HG03565 (cell line): ENCODE measurements at regions not wholly inside any gene's neighbourhood (a gene's known extent, or its start where the extent isn't known, plus 50 kb on each side); places are given as distances from the start of the nearest gene placed in this dataset.

Experiments
- ATAC-seq: cut with Tn5 transposase; IDR thresholded peaks from one replicate; pipeline ENCODE4 v1.9.1; 2021; ENCODE audit warnings: mild to moderate bottlenecking, moderate library complexity; ENCODE audit not compliant: unreplicated experiment

DNA sequence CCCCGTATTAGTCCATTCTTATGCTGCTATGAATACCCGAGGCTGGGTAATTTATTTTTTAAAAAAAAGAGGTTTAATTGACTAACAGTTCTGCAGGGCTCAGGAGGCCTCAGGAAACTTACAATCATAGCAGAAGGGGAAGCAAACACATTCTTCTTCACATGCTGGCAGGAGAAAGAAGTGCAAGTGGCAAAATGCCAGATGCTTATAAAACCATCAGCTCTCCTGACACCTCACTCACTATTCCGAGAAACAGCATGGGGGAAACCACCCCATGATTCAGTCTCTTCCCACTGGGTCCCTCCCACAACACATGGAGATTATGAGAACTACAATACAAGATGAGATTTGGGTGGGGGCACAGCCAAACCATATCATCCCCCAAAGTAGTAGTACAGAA lies 2148.5 kb upstream of the PIK3C3 start:
- ATAC-seq = no peak

- ATAC-seq = no peak
Observed at GRCh38 chr18:39805218-39805617, 2149.8 kb upstream of the PIK3C3 start.

DNA sequence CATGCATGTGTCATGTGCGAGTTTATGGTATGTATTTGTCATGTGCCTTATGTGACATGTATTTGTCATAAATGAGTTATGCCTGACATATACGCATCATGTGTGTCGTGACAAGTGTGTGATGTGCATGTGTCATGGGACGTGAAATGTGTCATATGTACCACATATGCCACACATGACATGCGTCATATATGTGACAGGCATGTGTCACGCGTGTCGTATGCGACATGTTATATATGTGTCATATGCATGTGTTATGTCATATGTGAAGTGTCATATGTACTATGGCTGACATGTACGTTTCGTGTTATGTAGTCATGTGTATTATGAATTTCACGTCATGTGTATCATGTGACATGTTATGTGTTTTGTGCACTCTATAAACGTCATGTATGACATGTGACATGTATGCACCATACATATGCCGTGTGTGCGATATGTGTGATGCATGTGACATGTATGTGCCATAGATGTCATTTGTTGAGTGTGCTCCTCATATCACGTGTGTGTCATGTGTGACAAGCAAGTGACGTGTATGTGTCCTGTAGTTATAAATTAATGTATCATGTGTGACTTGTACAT lies 2152.3 kb upstream of the PIK3C3 start:
- ATAC-seq = no peak

DNA sequence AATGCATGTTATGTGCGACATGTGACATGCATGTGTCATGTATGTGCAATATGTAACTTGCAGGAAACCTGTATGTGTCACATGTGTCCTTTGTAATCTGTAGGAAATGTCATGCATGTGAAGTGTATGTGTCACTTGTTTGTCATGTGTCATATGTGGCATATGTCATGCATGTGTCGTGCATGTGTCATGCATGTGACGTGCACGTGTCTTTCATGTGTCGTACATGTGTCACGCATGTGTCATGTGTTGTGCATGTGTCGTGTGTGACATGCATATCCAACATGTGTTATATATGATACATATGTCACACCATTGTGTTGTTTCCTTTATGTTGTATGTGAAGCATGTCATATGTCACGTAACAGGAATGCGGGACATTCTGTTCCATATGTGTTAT lies 2153.2 kb upstream of the PIK3C3 start:
- no peak for ATAC-seq

- no peak for ATAC-seq
Observed at GRCh38 chr18:39801010-39801409, 2154.0 kb upstream of the PIK3C3 start.

- no peak for ATAC-seq
Observed at GRCh38 chr18:39799006-39799405, 2156.0 kb upstream of the PIK3C3 start.

- ATAC-seq = no peak
Observed at GRCh38 chr18:39796393-39796792, 2158.6 kb upstream of the PIK3C3 start.

- no peak for ATAC-seq
Observed at GRCh38 chr18:39795350-39795749, 2159.7 kb upstream of the PIK3C3 start.

DNA sequence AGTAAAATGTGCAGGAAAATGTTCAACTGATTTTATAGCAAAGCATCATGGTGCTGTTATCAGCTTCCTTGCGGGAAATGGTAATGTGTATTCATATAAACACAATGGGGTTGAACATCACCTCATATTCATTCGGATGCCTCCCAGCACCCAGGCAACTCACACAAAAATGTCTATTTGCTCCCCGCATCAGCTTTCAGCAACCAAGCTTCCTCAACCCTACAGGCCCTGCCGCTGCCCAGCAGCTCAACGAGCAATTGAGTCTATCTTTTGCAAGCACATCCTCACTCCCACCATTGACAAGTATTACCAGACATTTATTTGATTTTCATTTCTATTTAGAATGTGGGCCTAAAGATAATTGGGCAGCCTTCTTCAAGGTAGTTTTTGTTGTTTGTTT lies 2161.4 kb upstream of the PIK3C3 start:
- ATAC-seq = no peak

GRCh38 chr18:39788383-39788782 lies 2166.7 kb upstream of the PIK3C3 start:
- no peak for ATAC-seq

- ATAC-seq = no peak
Observed at GRCh38 chr18:39786477-39786876, 2168.6 kb upstream of the PIK3C3 start.

GRCh38 chr18:39784541-39784940 lies 2170.5 kb upstream of the PIK3C3 start:
- ATAC-seq = no peak

GRCh38 chr18:39781565-39781964 lies 2173.5 kb upstream of the PIK3C3 start:
- ATAC-seq = no peak

DNA sequence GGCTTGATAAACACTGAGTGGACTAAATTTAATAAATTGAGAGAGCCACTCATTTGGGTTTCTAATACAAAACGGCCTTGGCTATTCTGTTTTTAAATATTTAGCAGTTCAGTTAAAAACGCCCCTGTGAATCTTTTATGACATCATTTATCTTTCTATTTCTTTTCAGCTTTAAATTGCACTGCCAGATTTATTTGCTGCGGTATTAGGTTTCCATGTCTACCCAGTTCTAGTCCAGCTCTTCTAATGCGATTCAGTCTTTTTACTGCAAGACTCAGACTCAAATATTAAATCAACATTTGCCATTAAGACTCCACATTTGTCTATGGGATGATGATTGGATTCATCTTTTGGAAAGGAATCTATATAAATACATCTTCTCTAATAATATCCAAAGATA lies 2174.3 kb upstream of the PIK3C3 start:
- no peak for ATAC-seq

DNA sequence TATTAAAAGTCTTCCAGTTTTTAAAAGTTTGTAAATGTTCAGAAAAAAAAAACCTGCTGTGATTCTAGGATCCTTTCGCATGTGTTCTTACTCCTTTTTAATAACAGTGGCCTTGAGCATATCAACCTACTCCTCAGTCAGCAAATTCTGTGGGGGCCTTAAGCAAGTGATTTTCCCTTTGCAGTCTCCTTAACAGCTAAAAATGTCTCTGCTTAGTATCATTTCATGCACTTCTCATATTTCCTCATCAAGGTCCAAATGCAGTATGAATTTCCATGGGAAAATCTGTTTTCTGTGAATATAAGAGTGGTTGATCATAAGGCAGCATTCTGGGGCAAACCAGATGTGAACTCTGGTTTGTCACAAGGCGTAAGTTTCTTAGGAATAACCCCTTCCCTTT lies 2175.1 kb upstream of the PIK3C3 start:
- ATAC-seq = no peak

DNA sequence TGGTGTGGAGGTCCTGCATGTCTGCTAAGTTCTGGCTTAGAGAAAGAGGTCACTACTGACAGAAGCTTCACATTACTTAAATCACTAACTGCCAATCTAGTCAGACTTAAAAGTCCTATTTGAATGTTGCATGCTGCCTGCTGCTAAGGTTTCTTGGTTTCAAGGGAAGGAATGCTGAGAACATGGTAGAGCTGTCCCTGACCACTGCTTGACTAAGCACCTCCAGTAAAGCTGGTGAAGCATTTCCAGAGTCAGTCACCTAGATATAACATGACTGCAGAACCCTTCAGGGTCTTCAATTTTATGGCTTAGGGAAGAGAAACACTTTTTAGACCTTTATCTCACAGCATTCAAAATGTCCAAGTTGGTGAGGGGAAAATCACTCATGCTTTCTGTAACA lies 2178.3 kb upstream of the PIK3C3 start:
- ATAC-seq = no peak

- no peak for ATAC-seq
Observed at GRCh38 chr18:39774957-39775598, 2180.0 kb upstream of the PIK3C3 start.

- no peak for ATAC-seq
Observed at GRCh38 chr18:39773646-39774045, 2181.4 kb upstream of the PIK3C3 start.

- no peak for ATAC-seq
Observed at GRCh38 chr18:39772155-39772919, 2182.7 kb upstream of the PIK3C3 start.

GRCh38 chr18:39770399-39770798 lies 2184.6 kb upstream of the PIK3C3 start:
- no peak for ATAC-seq

GRCh38 chr18:39764873-39765272 lies 2190.2 kb upstream of the PIK3C3 start:
- no peak for ATAC-seq

GRCh38 chr18:39761273-39761672 lies 2193.8 kb upstream of the PIK3C3 start:
- no peak for ATAC-seq
